GM18502 (cell line): ENCODE measurements at regions not wholly inside any gene's neighbourhood (a gene's known extent, or its start where the extent isn't known, plus 50 kb on each side); places are given as distances from the start of the nearest gene placed in this dataset.
"Not testable (repeated sequence)": the region's sequence is repeated elsewhere in the genome, so short reads cannot be mapped to it uniquely, and the experiment has no call there.

Experiments
- ATAC-seq: cut with Tn5 transposase; IDR thresholded peaks from one replicate; pipeline ENCODE4 v1.9.1; 2021; ENCODE audit warnings: mild to moderate bottlenecking; ENCODE audit not compliant: unreplicated experiment, poor library complexity

GRCh38 chr3:95645291-95645690, 1169.1 kb upstream of the EPHA6 start:
- ATAC-seq = no peak

- no peak for ATAC-seq
Observed at GRCh38 chr3:95654570-95655362, 1159.6 kb upstream of the EPHA6 start.

- no peak for ATAC-seq
Observed at GRCh38 chr3:95655363-95655986, 1158.9 kb upstream of the EPHA6 start.

DNA sequence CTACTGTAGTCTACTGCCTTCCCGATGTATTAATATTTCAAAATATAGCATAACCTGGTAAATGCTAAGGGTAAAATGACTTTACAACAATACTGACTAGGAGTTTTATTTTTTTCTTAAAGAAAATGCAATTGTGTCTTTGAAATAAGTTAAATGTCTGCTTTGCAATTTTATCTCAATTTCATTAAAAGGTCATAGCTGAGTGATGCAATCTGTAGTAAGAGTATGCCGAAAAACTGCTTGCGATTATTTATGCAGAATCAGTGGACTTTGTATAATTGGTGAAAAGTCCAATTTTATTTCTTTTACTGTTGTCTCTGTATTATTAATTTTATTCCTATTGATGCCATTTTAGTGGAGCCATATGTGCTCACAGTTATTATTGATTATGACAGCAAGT, 1143.6 kb upstream of the EPHA6 start:
- no peak for ATAC-seq

GRCh38 chr3:95673215-95673614, 1141.2 kb upstream of the EPHA6 start:
- no peak for ATAC-seq

DNA sequence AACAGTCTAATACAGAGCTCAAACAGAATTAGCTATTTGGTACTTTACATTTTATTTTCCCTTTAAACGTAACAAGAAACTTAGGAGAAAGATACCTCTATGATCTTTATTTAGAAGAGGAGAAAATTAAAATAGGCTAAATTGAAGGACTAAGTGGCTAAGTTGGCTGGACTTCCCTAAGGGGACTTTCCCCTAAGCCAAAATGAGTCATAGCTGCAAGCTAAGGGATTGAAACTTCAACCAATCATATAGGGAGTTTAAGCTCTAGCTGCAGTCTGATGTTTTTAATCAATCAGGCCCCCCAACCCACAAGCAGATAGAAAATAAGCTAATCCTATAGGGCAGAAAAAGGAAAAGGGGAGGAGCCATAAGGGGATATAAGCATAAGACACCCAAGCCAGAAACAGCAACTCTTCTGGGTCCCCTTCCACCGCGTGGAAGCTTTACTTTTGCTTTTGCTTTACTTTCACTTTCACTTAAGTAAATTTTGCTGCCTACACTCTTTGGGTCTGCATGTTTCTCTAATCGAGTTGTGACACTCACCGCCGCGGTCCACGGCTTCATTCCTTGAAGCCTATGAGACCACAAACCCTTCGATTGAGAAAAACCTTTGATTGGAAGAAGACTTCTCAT, 1108.5 kb upstream of the EPHA6 start:
- peak; percentile 87 for ATAC-seq

DNA sequence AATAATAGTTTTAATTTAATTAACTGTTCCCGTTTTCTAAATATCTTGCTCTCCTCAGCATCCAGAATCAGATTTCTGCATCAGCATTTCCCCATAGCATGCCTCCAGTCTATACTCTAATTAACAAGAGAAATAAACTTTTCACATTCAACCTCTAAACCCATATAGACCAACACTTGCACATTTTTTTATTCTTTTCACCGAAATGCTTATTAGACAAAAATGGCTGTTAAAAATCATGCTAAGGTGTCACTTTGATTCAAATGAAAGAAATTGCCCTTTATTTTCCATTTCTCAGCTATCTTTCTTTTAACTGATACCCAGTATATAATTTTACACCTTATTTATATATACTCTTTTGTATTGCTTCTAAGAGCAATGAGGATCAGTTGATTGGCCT, 1107.1 kb upstream of the EPHA6 start:
- ATAC-seq = no peak

DNA sequence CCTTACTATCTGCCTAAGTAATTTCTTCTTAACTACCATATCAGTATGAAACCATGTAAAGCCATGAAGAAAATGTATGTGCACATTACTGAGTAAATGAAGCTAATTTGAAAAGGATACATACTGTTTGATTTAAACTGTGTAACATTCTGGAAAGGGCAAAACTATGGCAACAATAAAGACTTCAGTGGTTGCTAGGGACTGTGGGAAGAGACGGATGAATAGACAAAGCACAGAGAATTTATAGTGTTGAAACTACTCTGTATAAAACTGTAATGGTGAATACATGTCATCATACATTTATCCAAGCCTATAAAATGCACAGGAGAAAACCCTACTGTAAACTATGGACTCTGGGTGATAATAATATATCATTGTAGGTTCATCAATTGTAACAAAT, 1103.7 kb upstream of the EPHA6 start:
- no peak for ATAC-seq

GRCh38 chr3:95711789-95712188, 1102.6 kb upstream of the EPHA6 start:
- no peak for ATAC-seq

DNA sequence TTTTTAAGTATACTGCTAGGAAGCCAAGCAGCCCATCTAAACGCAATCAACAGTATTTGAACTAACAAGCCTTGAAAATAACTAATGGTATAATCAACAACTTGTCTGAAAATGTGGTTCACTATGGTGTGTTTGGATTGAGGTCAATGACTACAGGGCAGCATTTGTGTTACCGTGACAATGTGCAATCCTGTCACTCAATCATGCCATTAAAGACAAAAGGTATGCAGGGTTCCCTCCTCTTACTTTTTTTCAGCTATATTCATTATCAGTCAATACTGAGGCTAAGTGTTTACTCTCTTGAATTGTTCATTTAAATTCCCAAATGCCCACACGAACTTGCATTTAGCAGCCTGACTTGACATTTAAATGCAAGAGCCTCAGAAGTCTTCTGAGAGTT, 1099.3 kb upstream of the EPHA6 start:
- ATAC-seq = no peak

- no peak for ATAC-seq
Observed at GRCh38 chr3:95717048-95717447, 1097.3 kb upstream of the EPHA6 start.

DNA sequence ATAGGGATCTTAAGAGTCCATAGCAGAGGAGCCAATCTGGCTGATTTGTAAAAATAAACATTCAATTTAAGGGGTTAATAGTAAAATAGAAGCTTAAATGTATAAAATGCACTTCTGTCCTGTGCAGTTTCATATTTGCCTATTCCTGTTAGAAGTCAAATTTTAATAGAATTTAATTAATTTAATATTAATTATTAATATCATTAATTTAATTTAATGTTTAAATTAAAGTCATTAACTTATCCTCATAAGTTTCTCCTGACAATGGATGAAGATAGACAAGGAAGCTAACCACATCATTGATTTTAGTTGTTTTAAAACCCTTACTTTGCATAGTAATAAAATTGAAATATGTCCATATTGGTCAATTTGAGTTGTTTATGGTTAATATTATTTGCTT, 1096.2 kb upstream of the EPHA6 start:
- no peak for ATAC-seq

GRCh38 chr3:95719481-95719880, 1094.9 kb upstream of the EPHA6 start:
- no peak for ATAC-seq

DNA sequence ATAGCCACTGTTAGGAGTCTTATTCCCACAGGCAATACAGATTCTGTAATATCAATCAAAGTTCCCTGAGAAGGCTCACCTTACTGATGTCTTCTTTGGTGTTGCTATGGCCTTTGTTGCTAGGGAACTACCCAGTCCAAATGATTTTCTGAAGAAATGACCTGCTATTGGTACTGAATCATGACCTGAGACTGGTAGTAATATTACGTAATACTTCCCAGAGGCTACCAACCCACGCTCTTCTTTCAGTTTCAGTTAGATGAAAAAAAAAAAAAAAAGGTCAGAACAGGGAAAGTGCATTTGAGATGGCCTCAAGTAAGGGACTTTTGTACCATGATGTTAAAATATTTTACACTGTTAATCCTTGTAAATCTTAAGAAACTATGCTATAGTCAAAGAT, 1092.5 kb upstream of the EPHA6 start:
- ATAC-seq = peak; percentile 87

DNA sequence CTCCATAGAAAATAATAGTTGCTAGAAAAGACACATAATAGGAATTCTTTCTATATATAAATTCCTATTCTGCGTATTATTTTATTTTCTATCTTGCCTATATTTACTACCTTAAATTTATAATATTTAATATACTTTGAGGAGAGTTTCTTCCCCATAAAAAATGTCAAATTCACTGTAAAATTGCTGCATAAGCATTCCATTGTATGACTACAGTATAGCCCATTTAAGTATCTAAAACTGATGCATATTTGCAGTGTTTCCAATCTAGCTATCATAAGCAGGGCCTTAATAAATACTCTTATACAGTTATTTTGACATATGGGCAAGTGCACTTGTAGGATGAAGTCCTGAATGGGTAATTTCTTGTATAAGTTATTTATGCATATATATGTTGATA, 1088.6 kb upstream of the EPHA6 start:
- no peak for ATAC-seq

- ATAC-seq = no peak
Observed at GRCh38 chr3:95731753-95732152, 1082.6 kb upstream of the EPHA6 start.

GRCh38 chr3:95733336-95733735, 1081.1 kb upstream of the EPHA6 start:
- no peak for ATAC-seq

- ATAC-seq = no peak
Observed at GRCh38 chr3:95738045-95738444, 1076.3 kb upstream of the EPHA6 start.

DNA sequence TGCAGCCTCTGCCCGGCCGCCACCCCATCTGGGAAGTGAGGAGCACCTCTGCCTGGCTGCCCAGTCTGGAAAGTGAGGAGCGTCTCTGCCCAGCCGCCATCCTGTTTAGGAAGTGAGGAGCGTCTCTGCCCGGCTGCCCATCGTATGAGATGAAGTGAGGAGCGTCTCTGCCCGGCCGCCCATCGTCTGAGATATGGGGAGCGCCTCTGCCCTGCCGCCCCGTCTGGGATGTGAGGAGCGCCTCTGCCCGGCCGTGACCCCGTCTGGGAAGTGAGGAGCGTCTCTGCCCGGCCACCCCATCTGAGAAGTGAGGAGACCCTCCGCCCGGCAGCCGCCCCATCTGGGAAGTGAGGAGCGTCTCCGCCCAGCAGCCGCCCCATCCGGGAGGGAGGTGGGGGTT, 1069.5 kb upstream of the EPHA6 start:
- not testable (repeated sequence) for ATAC-seq

DNA sequence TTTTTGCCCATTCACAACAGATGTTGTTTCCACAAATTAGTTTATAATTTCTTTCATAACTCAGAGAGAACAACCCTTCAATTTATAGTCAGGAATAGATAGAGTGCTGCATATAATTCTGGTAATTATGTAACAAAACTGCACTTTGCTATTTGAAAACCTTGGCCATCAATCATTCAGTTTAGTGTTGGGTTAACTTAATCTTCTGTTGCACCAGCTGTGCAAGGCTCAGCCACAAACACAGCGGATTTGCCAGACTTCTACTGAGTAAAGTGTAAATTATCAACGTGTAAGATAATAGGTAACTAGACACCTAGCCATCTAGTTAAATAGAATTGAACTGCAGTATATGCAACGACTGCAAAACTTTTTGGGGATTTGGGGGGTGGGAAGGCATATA, 1064.3 kb upstream of the EPHA6 start:
- ATAC-seq = no peak

GRCh38 chr3:95751509-95751908, 1062.9 kb upstream of the EPHA6 start:
- no peak for ATAC-seq

- no peak for ATAC-seq
Observed at GRCh38 chr3:95752199-95752598, 1062.2 kb upstream of the EPHA6 start.
